Esophagus squamous epithelium (tissue), 4 donors: ENCODE measurements at regions not wholly inside any gene's neighbourhood (a gene's known extent, or its start where the extent isn't known, plus 50 kb on each side); places are given as distances from the start of the nearest gene placed in this dataset.

Experiments
- CTCF ChIP-seq, 6 experiments: fragments of 450-650 bp in 4 of 6; fragments of 200-600 bp in 2 of 6; sonication (generic) in 2 of 6; IDR thresholded peaks; one replicate each; pipeline ENCODE4 v1.5.1; 2016 to 2019; ENCODE audit warnings: antibody characterized with exemption in 6 of 6, mild to moderate bottlenecking in 4 of 6, moderate library complexity in 4 of 6
- POLR2A ChIP-seq, 4 donors: fragments of 450-650 bp; IDR thresholded peaks; one replicate each; pipeline ENCODE4 v1.6.1; 2017; ENCODE audit warnings: antibody characterized with exemption in 4 of 4, mild to moderate bottlenecking in 4 of 4, moderate library complexity in 3 of 4

DNA sequence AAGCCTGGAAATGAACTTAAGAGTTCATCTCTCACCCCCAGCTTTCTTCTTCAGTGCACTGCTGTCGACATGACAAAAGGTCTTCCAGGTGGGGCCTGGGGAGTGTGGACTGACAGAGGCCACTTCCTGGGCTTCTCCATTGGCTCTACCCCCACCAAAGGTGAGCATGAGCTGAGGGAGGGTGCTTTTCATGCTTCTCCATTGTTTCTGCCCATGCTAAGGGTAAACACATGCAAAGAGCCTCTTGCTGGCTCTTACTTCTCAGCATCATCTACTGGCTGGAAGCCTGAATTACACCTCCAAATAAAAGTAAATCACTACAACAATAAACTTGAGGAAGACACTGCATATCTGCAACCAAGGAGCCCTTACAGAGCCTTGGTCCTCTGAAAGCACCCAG lies 227.2 kb downstream of the EPM2A start:
- TF ChIP-seq POLR2A (IDR thresholded peaks at IDR 0.05), result no peak
- TF ChIP-seq CTCF (IDR thresholded peaks at IDR 0.05), result peak in 1 of 6 experiments; percentile 41
